ENCODE measurements at regions not wholly inside any gene's neighbourhood (a gene's known extent, or its start where the extent isn't known, plus 50 kb on each side); places are given as distances from the start of the nearest gene placed in this dataset.
"Not testable (repeated sequence)": the region's sequence is repeated elsewhere in the genome, so short reads cannot be mapped to it uniquely, and the experiment has no call there.

GRCh38 chrX:125680366-125680765 is 360.7 kb downstream of the TEX13C start:
- no peak for DNase-seq (ENCODE audit: low spot score)

GRCh38 chrX:125681058-125681457 is 361.4 kb downstream of the TEX13C start:
- no peak for DNase-seq (ENCODE audit: low spot score)

- DNase-seq (ENCODE audit: low spot score): no peak
Observed at GRCh38 chrX:125681507-125681906, 361.8 kb downstream of the TEX13C start.

GRCh38 chrX:125690522-125690921 is 370.9 kb downstream of the TEX13C start:
- DNase-seq (ENCODE audit: low spot score): not testable (repeated sequence)

- DNase-seq (ENCODE audit: low spot score): no peak
Observed at GRCh38 chrX:125694171-125694570, 374.5 kb downstream of the TEX13C start.

GRCh38 chrX:125709074-125709473 is 389.4 kb downstream of the TEX13C start:
- DNase-seq (ENCODE audit: low spot score): no peak

GRCh38 chrX:125709532-125709931 is 389.9 kb downstream of the TEX13C start:
- DNase-seq (ENCODE audit: low spot score): no peak

- no peak for DNase-seq (ENCODE audit: low spot score)
Observed at GRCh38 chrX:125710403-125711062, 390.9 kb downstream of the TEX13C start.

- no peak for DNase-seq (ENCODE audit: low spot score)
Observed at GRCh38 chrX:125711103-125711502, 391.4 kb downstream of the TEX13C start.

GRCh38 chrX:125713633-125714032 is 394.0 kb downstream of the TEX13C start:
- DNase-seq (ENCODE audit: low spot score): no peak

GRCh38 chrX:125727117-125727516 is 407.4 kb downstream of the TEX13C start:
- no peak for DNase-seq (ENCODE audit: low spot score)

GRCh38 chrX:125736008-125736729 is 416.5 kb downstream of the TEX13C start:
- DNase-seq (ENCODE audit: low spot score): no peak

GRCh38 chrX:125742811-125743210 is 423.1 kb downstream of the TEX13C start:
- no peak for DNase-seq (ENCODE audit: low spot score)

GRCh38 chrX:125744914-125745313 is 421.2 kb downstream of the DCAF12L2 start:
- no peak for DNase-seq (ENCODE audit: low spot score)

GRCh38 chrX:125757794-125758564 is 408.1 kb downstream of the DCAF12L2 start:
- DNase-seq (ENCODE audit: low spot score): no peak

- DNase-seq (ENCODE audit: low spot score): no peak
Observed at GRCh38 chrX:125758819-125759218, 407.3 kb downstream of the DCAF12L2 start.

- no peak for DNase-seq (ENCODE audit: low spot score)
Observed at GRCh38 chrX:125762954-125763353, 403.1 kb downstream of the DCAF12L2 start.

- no peak for DNase-seq (ENCODE audit: low spot score)
Observed at GRCh38 chrX:125765347-125765746, 400.7 kb downstream of the DCAF12L2 start.

GRCh38 chrX:125769628-125770027 is 396.5 kb downstream of the DCAF12L2 start:
- DNase-seq (ENCODE audit: low spot score): peak; percentile 0

GRCh38 chrX:125778261-125778660 is 387.8 kb downstream of the DCAF12L2 start:
- no peak for DNase-seq (ENCODE audit: low spot score)

- no peak for DNase-seq (ENCODE audit: low spot score)
Observed at GRCh38 chrX:125782184-125782583, 383.9 kb downstream of the DCAF12L2 start.

GRCh38 chrX:125786316-125786715 is 379.8 kb downstream of the DCAF12L2 start:
- no peak for DNase-seq (ENCODE audit: low spot score)

- DNase-seq (ENCODE audit: low spot score): no peak
Observed at GRCh38 chrX:125791787-125792186, 374.3 kb downstream of the DCAF12L2 start.
